ENCODE measurements at regions not wholly inside any gene's neighbourhood (a gene's known extent, or its start where the extent isn't known, plus 50 kb on each side); places are given as distances from the start of the nearest gene placed in this dataset.

DNA sequence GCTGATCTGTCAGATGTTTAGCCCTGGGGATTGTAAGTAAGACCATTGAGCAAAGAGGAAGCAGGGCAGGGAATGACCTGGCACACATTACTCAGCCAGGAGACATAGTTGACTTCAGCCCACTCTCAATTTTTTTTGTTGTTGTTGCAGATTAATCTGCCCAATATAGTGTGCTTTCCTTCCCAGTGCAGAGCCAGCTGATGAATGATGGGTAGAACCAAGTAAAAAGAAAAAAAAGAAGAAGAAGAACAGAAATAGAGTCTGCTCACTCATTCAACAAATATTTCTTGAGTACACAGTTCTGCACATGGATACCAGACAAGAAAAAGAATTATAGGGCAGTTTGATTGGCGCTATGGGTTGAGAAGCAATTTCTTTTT is 292.7 kb downstream of the ETS1 start:
- peaks cover 0 to 8% (median 0%) of the 10 kb centered on the region in 3 donors for H3K4me1 ChIP-seq
- H3K27me3 ChIP-seq = no peaks in the 10 kb centered on the region
- ATAC-seq = no peak
- H3K36me3 ChIP-seq = no peaks in the 10 kb centered on the region
- FAIRE-seq = no peak
- DNase-seq = no peak
- WGBS, 2 donors = 97 to 100% methylated on average over 1 of the region's 1 CpG
- intact Hi-C loops (cut with DNase I) = loop anchor here in 1 of 3 donors (5.0 kb wide), 1 partner anchor 338 kb away; no protein-coding TSS in a partner anchor
- H3K27ac ChIP-seq = no peak overlapping the region
- H3K9me3 ChIP-seq = no peaks in the 10 kb centered on the region
- TF ChIP-seq CTCF (IDR thresholded peaks at IDR 0.05) = no peak
- H3K4me3 ChIP-seq = no peak overlapping the region

DNA sequence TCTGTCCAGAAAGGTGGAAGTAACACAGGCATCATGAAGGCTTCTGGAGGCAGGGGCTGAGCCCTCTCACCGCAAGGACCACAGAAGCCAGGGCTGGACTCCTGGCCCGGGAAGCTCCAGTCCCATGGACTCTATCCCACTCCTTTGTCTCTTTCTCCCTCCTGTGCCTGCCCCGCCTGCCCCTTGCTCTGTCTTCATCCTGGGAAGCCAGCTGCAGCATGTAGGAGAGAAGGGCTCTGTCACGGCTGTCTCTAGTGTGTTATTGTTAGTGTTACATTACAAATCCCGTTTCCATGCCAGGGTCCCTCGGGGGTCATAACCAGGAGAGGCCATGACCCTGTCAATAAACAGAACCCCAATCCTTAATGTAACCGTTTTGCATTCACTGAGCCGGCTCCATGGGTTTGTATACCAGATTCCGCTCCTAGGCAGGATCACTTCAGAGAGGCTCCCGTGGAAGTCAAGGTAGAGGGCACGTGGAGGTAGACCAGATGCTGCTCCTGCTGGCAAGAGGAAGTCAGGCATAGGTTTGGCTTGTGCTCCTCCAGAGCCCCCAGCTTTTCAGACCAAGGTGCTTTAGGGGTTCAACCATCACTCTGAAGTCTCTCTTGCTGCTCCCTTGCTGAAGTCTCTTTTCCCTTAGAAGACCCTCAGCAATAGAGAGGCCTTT is 293.2 kb downstream of the ETS1 start:
- intact Hi-C loops (cut with DNase I) = loop anchor here in 1 of 3 donors (5.0 kb wide), 1 partner anchor 338 kb away; no protein-coding TSS in a partner anchor
- FAIRE-seq (no peak), DNase-seq (no peak), ATAC-seq (no peak)
- no peaks in the 10 kb centered on the region for H3K9me3 ChIP-seq
- H3K4me1 ChIP-seq = peaks cover 0 to 8% (median 0%) of the 10 kb centered on the region in 3 donors
- no peak overlapping the region for H3K27ac ChIP-seq
- 77 to 81% methylated on average over 10 to 11 of the region's 11 CpGs for WGBS, 2 donors
- H3K36me3 ChIP-seq = no peaks in the 10 kb centered on the region
- no peaks in the 10 kb centered on the region for H3K27me3 ChIP-seq
- TF ChIP-seq CTCF (IDR thresholded peaks at IDR 0.05) = no peak
- H3K4me3 ChIP-seq = no peak overlapping the region

GRCh38 chr11:128291835-128292234 is 295.5 kb downstream of the ETS1 start:
- 62 to 79% methylated on average over 7 of the region's 7 CpGs for WGBS, 2 donors
- Histone ChIP-seq H3K36me3 (no peaks in the 10 kb centered on the region), H3K27me3 (no peaks in the 10 kb centered on the region), H3K27ac (no peak overlapping the region), H3K4me3 (no peak overlapping the region), H3K4me1 (peaks cover 0 to 8% (median 0%) of the 10 kb centered on the region in 3 donors), H3K9me3 (no peaks in the 10 kb centered on the region)
- DNase-seq (no peak), ATAC-seq (peak in 2 of 4 donors; percentile 47 to 51), FAIRE-seq (no peak)
- TF ChIP-seq CTCF (IDR thresholded peaks at IDR 0.05) = no peak
- intact Hi-C loops (cut with DNase I) = loop anchor here in 2 of 3 donors (2.0 to 5.0 kb wide), 2 partner anchors 339 to 340 kb away; no protein-coding TSS in a partner anchor

DNA sequence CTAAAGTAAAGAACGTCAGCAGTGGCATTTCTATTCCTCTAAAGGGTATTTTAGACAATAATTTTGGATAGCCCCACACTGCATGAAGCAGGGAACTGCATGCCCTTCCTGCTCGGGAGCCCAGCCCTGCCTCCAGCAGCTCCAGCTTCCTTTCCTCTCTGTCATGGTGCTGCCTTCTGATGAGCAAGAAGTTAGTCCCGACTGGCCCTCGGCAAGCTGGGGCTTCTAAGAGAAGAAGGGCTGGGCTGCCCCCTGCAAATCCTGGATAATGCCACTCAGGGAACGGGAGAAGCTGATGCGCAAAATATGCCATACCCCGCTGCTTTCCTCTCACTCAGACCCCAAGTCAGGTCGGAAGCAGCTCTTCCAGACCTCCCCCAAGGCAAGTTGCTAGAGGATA is 296.4 kb downstream of the ETS1 start:
- DNase-seq (no peak), ATAC-seq (peak in 1 of 4 donors; percentile 32), FAIRE-seq (no peak)
- intact Hi-C loops (cut with DNase I) = loop anchor here in 2 of 3 donors (2.0 to 5.0 kb wide), 2 partner anchors 340 to 341 kb away; no protein-coding TSS in a partner anchor
- no peak for TF ChIP-seq CTCF (IDR thresholded peaks at IDR 0.05)
- Histone ChIP-seq H3K27ac (peak overlapping the region in 1 of 4 donors; percentile 38), H3K4me3 (no peak overlapping the region), H3K4me1 (peaks cover 0 to 8% (median 0%) of the 10 kb centered on the region in 3 donors), H3K9me3 (no peaks in the 10 kb centered on the region), H3K27me3 (no peaks in the 10 kb centered on the region), H3K36me3 (no peaks in the 10 kb centered on the region)
- 65 to 75% methylated on average over 8 of the region's 8 CpGs for WGBS, 2 donors

All from pancreas (tissue), 10 donors.